HG03045 (cell line): ENCODE measurements at regions not wholly inside any gene's neighbourhood (a gene's known extent, or its start where the extent isn't known, plus 50 kb on each side); places are given as distances from the start of the nearest gene placed in this dataset.

ENCODE experiments used
- ATAC-seq: cut with Tn5 transposase; IDR thresholded peaks from one replicate; pipeline ENCODE4 v1.9.1; 2021; ENCODE audit warnings: mild to moderate bottlenecking, moderate library complexity; ENCODE audit not compliant: unreplicated experiment

DNA sequence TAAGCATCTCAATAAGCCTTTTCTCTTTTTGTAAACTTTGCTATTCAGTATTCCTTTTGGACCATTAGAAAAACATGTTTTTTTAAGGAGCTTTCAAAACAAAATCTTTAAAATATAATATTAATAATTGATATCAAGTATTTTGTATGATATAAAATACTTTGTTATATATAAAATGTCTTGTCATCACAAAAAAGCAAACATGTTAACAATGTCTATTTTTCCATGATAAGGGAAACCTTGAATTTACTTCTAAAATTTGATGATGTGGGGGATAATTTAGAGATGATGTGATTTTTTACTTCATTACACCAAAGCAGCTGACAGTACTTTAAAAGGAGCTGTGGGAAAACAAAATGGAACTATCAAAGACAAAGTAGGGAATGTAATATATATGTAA lies 887.7 kb downstream of the SI start:
- ATAC-seq = no peak

DNA sequence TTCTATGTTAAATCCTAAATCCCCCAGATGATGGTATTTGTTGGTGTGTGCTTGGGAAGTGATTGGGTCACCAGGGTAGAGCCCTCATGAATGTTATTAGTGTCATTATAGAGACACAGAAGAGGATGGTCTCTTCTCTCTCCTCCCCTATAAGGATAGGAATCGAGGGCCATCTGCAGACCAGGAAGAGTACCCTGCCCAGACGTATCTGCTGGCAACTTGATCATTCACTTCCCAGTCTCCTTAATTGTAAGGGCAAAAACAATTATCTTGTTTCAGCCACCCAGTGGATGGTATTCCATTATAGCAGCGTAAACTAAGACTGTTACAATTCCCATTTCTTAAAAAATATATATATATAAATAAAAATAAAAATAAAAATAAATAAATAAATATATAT lies 892.2 kb downstream of the SI start:
- no peak for ATAC-seq

DNA sequence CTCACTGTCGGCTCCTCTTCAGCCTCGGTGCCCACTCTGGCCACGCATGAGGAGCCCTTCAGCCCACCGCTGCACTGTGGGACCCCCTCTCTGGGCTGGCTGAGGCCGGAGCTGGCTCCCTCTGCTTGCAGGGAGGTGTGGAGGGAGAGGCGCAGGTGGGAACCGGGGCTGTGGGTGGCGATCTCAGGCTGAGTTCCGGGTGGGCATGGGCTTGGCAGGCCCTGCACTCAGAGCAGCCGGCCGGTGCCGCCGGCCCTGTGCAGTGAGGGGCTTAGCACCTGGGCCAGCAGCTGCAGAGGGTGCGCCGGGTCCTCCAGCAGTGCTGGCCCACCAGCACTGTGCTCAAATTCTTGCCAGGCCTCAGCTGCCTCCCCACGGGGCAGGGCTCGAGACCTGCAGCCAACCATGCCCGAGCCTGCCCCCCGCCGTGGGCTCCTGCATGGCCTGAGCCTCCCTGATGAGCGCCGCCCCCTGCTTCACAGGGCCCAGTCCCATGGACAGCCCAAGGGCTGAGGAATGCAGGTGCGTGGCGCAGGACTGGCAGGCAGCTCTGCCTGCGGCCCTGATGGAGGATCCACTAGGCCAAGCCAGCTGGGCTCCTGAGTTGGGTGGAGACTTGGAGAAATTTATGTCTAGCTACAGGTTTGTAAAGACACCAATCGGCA lies 899.1 kb downstream of the SI start:
- no peak for ATAC-seq

DNA sequence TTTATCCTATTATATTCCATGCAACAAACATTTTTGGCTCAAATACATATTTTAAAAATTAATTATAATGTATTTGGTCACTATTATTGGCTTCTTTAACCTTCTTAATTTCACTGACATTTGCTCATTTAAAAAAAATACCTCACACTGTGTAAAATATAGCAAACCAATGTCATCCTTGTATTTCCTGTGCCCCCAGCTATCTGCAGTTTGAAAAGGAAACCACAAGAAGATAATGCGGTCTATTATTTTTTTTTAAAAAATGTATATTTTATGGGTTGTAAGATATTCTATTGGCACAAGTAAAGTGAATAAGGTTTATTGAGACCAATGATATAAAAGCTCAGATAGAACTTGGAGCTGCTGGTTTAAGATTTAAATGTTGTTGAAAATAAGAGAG lies 904.2 kb downstream of the SI start:
- ATAC-seq = no peak

DNA sequence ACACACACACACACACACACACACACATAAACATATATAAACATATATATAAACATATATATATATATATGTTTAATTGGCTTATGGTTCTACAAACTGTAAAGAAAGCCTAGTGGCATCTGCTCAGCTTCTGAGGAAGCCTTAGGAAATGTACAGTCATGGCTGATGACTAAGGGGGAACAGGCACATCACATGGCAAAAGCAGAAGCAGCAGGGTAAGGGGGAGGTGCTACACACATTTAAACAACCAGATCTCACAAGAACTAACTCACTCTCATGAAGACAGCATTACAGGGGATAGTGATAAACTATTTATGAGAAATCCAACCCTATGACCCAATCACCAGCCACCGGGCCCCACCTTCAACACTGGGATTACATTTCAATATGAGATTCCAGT lies 922.9 kb downstream of the SI start:
- ATAC-seq = no peak

DNA sequence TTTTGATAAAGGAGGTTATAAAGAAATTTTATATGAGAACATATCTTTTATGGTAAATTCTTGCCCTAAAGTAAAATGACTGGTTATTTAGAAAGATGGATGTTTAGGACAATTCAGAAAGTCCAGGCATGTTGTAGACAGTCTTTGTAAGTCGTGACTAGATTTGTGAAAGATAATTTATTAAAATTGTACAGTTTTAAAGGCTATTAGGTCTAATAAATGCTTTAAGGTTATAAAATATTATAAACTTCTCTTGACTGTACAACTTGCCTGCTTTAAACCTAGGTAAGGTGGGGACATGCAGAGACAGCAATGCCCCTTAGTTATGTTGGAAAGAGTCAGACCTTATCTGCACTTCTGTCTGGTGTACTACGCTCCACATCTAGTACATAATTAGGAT lies 933.5 kb downstream of the SI start:
- ATAC-seq = no peak

DNA sequence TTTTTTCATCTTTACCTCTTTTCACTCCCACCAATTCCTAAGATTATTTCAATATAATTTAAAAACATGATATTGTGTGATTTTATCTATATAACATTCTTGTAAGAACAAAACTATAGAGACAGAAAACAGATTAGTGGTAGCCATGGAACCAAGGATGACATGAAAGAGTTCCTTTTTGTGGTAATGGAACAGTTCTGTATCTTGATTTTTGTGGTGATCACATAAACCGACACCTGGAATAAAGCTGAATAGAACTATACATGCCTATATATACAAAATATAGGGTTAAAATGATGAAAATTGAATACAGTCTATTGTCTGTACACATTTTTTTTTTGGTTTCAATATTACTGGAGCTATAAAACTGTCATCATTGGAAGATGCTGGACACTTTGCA lies 945.4 kb downstream of the SI start:
- ATAC-seq = no peak

DNA sequence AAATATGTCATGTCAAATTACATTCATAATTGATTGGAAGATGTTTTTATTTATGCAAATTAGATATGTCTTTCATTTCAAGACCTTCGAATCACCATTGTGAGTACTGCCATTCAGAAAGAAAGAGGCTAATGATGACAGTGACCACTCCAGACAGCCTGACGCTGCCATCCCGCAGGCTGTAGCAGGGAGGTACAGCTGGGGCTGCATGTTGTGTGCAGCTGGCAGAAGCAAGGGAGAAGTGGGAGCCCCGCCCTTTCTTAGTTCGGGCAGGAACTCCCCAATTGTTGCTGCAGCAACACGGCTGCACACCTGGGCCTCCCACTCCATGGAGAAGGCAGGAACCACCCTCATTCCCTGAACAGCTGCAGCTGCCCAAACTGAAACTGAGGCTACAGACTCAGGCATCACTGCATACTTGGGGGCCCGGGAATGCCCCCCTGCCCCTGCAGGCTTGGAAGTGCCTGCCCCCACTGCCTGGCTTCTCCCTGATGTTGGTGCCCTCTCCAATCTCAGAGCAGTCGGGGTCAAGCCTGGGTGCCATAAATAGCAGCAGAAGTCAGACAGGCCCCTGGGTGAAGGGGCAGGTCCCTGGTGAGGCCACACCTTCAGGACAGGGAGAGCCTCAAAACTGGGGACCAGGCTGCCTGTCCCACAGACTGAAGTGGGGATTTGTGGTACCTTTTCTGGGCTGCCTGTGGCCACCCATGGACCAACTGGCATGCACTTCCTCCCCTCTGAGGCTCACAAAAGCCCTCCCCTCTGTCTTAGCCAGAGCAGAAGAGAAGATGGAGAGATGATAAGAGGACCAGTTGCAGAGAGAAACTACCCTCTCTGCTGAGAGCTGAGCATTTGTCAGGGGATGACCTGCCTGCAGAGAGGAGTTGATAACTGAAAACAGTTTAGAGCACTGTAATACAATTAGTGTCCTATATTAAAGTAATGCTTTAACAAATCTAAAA lies 964.6 kb downstream of the SI start:
- ATAC-seq = no peak

DNA sequence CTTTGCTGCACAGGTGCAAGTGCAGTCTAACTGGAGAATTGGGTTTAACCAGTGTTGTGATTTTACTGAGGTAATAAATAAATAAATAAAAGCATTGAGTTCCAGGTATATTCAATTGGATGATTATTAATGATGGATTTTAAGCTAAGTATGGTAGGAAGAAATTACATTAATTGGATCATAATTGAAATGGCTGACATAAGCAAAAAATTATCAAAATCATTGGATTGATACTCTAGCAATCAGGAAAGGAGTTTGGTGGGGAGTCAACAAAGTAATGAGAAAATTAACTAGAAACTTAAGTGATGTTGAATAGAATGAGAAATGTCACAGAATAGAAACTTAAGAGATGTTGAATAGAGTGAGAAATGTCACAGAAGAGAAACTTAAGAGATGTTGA lies 981.9 kb downstream of the SI start:
- no peak for ATAC-seq

DNA sequence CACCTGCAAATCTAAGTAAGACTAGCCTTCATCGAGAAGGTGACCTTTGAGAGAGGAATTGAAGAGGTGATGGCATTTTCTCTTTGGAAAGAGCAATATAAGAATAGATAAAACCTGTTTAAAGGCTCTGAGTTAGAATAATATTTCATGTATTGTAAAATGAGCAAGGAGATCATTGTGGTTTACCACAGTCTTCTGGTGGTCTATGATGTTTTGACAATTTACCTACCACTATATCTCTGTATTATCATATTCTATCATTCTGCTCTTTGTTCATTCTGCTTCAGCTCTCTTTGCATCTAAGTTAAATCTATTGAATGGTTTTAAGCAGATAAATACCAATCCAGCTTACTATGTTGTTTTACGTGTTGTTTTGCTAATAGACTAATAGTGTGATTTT lies 982.3 kb downstream of the SI start:
- ATAC-seq = no peak

DNA sequence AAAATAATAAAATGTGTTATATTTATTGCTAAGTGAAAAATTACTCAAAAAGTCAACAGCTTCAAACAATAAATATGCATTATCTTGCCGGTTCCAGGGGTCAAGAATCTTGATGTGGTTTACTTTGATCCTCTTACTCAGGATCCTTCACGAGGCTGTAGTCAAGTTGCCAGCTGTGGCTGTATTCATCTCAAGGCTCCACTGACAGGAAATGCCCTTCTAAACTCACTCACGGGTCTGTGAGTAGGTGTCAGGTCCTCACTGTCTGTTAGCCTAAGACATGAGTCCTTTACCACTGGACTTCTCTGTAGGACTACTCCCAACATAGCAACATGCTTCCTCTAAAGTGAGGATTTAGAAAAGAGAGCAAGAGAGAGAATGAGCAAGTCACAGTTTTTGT lies 983.0 kb downstream of the SI start:
- no peak for ATAC-seq

DNA sequence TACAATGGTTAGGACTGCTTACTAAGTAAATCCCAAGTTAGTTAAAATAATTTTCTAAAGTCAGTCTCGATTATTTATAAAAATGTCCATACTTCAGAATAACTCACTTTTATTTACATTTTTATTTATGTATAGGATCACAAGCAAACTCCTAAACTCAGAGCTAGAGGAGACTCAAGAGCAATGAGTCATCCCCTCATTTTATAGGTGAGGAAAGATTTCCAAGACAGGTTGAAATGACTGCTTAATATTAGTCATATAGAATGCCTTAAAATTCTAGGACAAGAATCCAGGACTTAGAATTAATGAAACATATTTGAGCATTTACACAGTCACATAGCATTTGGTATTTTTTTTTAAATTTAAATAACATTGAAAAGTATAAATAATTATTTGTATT lies 983.8 kb downstream of the SI start:
- no peak for ATAC-seq

DNA sequence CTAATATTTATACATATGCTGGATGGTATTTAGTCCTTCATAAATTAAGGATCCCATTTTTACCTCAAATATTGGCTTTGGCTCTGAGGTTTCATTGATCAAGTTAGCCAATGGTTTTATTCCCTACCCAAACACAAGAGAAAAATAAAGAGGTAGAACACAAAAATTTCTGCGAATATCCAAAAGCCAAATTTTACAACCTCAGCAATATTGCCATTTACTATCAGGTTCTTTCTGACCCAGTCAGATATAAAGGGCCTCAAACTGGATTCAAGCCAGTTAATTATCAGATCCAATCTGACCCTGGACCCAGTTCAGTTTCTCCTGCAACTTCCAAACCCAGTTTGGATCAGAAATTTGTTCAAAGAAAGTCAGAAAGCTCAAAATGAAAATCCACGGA lies 998.1 kb downstream of the SI start:
- no peak for ATAC-seq

DNA sequence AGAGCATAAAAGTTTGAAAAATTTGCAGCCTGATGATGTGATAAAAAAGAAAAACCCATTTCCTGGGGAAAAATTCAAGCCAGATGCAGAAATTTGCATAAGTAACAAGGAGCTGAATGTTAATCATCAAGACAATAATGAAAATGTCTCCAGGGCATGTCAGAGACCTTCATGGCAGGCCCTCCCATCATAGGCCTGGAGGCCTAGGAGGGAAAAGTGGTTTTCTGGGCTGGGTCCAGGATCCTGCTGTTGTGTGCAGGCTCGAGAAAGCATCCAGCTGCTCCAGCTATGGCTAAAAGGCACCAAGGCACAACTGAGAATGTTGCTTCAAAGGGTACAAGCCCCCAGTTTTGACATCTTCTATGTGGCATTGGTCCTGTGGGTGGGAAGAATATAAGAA lies 1014.0 kb downstream of the SI start:
- ATAC-seq = no peak

DNA sequence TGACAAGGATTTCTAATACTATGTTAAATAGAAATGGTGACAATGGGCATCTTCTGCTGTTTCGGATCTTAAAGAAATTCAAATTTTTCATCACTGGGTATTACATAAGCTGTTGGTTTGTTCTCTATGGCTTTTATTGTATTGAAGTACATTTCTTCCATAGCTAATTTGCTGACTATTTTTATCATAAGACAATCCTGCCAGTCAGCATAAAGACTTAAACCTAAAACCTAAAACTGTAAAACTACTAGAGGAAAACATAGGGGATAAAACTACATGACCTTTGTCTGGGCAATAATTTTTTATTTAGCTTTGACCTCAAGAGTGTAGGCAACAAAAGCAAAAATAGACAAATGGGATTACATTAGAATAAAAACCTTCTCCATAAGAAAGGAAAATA lies 1017.4 kb downstream of the SI start:
- no peak for ATAC-seq

DNA sequence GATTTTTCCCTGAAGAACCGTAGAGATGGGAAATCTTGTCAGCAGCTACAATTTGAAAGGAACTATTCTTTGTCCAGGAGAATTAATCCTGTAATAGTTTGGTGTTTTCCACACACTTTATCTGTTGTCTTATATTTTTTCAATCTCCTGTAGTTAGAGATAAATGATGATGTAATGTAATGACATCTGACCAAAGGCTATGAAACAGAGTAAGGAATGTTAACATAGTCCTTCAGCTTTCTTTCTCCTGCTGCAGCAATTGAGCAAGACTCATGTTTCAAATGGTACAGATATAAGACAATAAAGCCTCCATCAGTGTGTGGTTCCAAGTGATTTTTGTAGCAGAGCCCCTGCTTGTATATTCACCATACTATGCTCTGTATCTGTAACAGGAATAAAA lies 1028.4 kb downstream of the SI start:
- no peak for ATAC-seq

DNA sequence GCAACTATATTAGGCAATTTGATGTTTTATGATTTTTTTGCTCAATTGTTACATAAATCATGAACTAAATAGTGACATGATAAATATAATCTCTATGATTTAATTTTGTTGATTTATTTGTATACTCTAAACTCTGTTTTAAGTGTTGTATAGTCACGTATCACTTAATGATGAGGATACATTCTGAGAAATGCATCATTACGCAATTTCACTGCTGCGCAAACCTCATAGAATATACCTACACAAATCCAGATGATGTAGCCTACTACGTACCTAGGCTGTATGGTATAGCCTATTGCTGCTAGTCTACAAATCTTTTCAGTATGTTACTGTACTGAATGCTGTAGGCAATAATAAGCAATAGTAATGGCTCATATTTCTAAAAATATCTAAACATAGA lies 1029.8 kb downstream of the SI start:
- ATAC-seq = no peak

DNA sequence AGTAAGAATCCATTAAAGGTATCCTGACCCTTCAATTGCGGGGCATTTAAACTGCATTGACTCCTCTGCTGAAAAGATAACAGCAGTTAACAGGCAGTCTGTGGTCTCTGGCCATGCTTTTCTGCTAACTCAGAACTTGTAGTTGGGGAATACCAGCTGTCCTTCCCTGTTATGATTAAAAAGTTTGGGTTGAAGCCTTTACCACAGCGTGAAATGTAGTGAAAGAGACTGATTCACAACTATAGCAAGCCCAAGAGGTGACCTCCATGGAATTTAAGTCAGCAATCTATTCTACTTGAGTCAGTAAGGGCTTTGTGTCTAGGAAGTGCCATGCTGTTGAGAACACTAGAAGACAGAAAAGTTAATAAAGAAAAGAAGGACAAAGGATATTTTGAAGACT lies 1037.3 kb downstream of the SI start:
- no peak for ATAC-seq

DNA sequence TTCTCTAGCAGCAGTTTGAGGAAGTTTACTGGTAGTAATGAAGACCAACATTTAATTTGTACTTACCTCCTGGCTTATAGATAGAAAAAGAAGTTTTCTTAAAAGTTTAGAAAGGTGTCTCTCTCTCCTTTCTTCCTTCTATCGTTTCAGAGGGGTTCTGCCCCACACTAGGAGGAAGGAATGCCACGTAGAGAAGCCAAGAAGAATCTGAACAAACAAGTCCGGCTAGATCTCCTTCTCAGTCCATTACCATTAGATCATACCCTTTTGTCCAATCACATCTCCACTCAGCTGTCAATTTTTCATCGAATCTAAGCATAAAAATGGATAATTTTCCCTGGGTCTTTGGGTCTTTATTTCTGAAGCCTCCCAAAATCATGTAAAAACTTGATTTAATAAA lies 1048.1 kb downstream of the SI start:
- ATAC-seq = no peak

DNA sequence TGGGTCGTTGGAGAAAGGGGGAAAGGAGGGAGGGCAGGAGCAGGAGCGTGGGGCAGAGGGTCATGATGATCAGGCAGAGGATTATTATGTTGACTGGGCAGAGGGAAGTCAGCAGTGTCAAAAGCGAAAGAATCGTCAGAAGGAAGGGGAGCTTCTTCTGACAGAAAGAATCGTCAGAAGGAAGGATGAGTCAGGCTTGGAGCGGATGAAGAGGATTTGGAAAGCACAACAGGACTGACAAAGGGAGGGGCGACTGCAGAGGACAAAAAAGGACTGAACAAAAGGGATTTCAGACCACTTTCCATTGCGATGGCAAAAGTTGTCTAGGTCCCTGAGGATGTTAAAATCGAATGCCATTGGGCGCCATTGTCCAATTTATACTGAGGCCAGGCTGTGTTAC lies 1053.5 kb downstream of the SI start:
- no peak for ATAC-seq

DNA sequence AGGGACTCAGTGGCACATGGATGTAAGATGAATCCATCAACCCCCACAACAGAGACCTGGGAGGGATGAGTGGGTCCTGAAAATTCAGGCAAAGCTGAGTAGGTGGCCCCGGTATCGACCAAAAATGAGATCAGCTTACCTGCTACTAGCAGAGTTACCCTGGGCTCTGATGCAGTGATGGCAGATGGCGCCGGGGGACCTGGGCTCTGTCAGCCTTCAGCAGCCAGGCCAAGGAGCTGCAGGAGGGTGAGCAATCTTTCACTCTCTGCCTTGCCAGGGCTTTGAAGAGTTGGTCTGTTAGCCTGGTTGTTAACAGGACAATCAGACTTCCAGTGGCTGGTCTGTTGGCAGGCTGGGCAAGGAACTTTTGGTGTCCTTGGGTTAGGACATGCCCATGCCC lies 1054.8 kb downstream of the SI start:
- no peak for ATAC-seq

DNA sequence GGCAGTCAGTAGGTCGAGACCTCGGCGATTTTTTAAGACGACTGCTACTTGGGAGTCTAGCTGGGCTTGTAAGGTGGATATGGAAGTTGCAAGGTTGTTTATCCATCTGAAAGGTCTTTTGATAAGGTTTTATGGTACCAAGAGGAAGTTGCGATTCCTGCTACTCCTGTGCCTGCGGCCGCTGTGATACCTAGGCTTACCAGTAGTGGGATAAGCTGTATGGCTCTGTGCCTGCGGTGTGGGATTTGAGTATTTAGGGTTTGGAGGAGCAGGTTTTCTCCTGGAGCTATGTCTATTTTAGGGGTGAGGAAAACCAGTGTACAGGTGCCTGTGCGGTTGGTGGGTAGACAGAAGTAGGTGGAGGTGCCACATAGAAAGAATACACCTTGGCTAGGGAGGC lies 1059.8 kb downstream of the SI start:
- no peak for ATAC-seq

DNA sequence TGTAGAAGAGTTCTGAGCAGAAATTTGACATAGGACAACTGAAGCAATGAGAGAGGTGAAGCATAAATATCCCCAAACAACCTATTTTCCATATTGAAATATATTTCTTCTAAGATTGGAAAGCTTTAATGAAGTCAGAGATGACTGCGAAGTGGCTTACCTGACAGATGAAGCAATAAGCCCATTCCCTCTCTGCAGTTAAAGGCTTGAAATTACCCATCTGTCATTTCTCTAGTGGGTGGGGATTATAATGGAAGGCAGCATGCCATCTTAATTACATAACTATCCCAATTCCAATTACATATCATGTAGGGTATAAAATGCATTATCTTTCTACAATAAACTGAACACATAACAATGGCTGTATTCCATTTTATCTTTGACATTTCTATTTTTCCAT lies 1070.5 kb downstream of the SI start:
- ATAC-seq = no peak
